ENCODE measurements at regions not wholly inside any gene's neighbourhood (a gene's known extent, or its start where the extent isn't known, plus 50 kb on each side); places are given as distances from the start of the nearest gene placed in this dataset.

GRCh38 chr6:63114610-63115211 is 96.6 kb upstream of the FKBP1C start:
- Histone ChIP-seq H3K9me3 (replicated peaks in 1 of 2; ENCODE audit: control insufficient read depth in 2 of 2, insufficient read depth in 1 of 2, low read depth in 1 of 2, low read length in 2 of 2) (no peaks in the 10 kb centered on the region), H2BK15ac (ENCODE audit: low read length) (no peak overlapping the region), H3K4ac (ENCODE audit: low read length) (no peak overlapping the region), H3K36me3 (replicated peaks in 1 of 2; ENCODE audit: control insufficient read depth in 2 of 2, insufficient read depth in 2 of 2, low read length in 2 of 2) (no peaks in the 10 kb centered on the region), H2BK12ac (ENCODE audit: low read length) (no peak overlapping the region), H3K4me3 (ENCODE audit: low read length in 2 of 2) (no peak overlapping the region), H3K18ac (ENCODE audit: low read length) (no peak overlapping the region), H3K4me1 (ENCODE audit: control insufficient read depth in 2 of 2, insufficient read depth in 1 of 2, low read depth in 1 of 2, low read length in 2 of 2) (no peaks in the 10 kb centered on the region), H3K27ac (replicated peaks; ENCODE audit: low read length) (no peak overlapping the region), H4K8ac (ENCODE audit: low read depth, low read length) (no peak overlapping the region), H2AFZ (ENCODE audit: low read length) (no peak overlapping the region), H2BK5ac (ENCODE audit: low read length) (no peak overlapping the region), H3K9ac (ENCODE audit: low read depth, low read length, poor library complexity) (no peak overlapping the region), H2BK120ac (ENCODE audit: low read depth, low read length) (no peak overlapping the region), H2AK5ac (ENCODE audit: low read depth, low read length) (no peak overlapping the region), H3K27me3 (ENCODE audit: control insufficient read depth in 3 of 3, insufficient read depth in 3 of 3, low read depth in 1 of 3, low read length in 3 of 3) (no peaks in the 10 kb centered on the region), H3K79me1 (ENCODE audit: low read depth, low read length) (no peaks in the 10 kb centered on the region), H4K91ac (ENCODE audit: low read depth, low read length, poor library complexity) (no peak overlapping the region), H3K23ac (ENCODE audit: low read depth, low read length, poor library complexity) (no peak overlapping the region), H3K14ac (ENCODE audit: low read length) (no peak overlapping the region), H3K4me2 (ENCODE audit: insufficient read depth, low read length, poor library complexity, severe bottlenecking) (no peak overlapping the region)
- DNase-seq (ENCODE audit: low spot score), result no peak
- WGBS, 2 donors (ENCODE audit: extremely low coverage in 2 of 2, insufficient read length in 2 of 2, insufficient replicate concordance in 1 of 2), result no CpG with 5 or more reads among the region's 2 CpGs

DNA sequence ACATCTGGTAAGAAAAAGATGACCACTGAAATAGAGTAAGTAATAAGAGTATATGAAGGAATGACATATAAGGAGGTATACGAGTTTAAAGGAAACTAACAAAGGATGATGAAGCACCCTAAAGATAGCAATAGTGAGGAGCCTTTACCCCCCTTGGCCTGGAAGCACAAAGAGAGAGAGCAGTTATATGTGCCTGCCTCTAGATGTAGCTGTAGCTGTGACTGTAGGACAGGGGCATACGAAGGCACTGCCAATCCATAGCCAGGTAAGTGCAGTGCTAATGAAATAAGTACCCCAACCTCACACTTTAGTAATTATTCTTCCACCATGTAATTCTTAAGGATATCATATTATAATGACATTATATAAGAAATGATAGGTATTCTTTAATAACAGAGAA is 90.1 kb upstream of the FKBP1C start:
- H2AK5ac ChIP-seq (ENCODE audit: low read depth, low read length), result no peak overlapping the region
- H3K9ac ChIP-seq (ENCODE audit: low read depth, low read length, poor library complexity), result no peak overlapping the region
- whole genome bisulfite sequencing, 2 donors (ENCODE audit: extremely low coverage in 2 of 2, insufficient read length in 2 of 2, insufficient replicate concordance in 1 of 2), result no CpG with 5 or more reads among the region's 2 CpGs
- H3K23ac ChIP-seq (ENCODE audit: low read depth, low read length, poor library complexity), result no peak overlapping the region
- H2BK120ac ChIP-seq (ENCODE audit: low read depth, low read length), result no peak overlapping the region
- H2BK15ac ChIP-seq (ENCODE audit: low read length), result no peak overlapping the region
- no peak overlapping the region for H3K27ac ChIP-seq (replicated peaks; ENCODE audit: low read length)
- no peak overlapping the region for H2BK12ac ChIP-seq (ENCODE audit: low read length)
- H3K4ac ChIP-seq (ENCODE audit: low read length), result no peak overlapping the region
- no peaks in the 10 kb centered on the region for H3K9me3 ChIP-seq (replicated peaks in 1 of 2; ENCODE audit: control insufficient read depth in 2 of 2, insufficient read depth in 1 of 2, low read depth in 1 of 2, low read length in 2 of 2)
- H3K18ac ChIP-seq (ENCODE audit: low read length), result no peak overlapping the region
- H4K8ac ChIP-seq (ENCODE audit: low read depth, low read length), result no peak overlapping the region
- H3K36me3 ChIP-seq (replicated peaks in 1 of 2; ENCODE audit: control insufficient read depth in 2 of 2, insufficient read depth in 2 of 2, low read length in 2 of 2), result no peaks in the 10 kb centered on the region
- H3K4me3 ChIP-seq (ENCODE audit: low read length in 2 of 2), result no peak overlapping the region
- H3K79me1 ChIP-seq (ENCODE audit: low read depth, low read length), result no peaks in the 10 kb centered on the region
- no peak for DNase-seq (ENCODE audit: low spot score)
- H2AFZ ChIP-seq (ENCODE audit: low read length), result no peak overlapping the region
- H3K4me2 ChIP-seq (ENCODE audit: insufficient read depth, low read length, poor library complexity, severe bottlenecking), result no peak overlapping the region
- no peaks in the 10 kb centered on the region for H3K27me3 ChIP-seq (ENCODE audit: control insufficient read depth in 3 of 3, insufficient read depth in 3 of 3, low read depth in 1 of 3, low read length in 3 of 3)
- no peaks in the 10 kb centered on the region for H3K4me1 ChIP-seq (ENCODE audit: control insufficient read depth in 2 of 2, insufficient read depth in 1 of 2, low read depth in 1 of 2, low read length in 2 of 2)
- H4K91ac ChIP-seq (ENCODE audit: low read depth, low read length, poor library complexity), result no peak overlapping the region
- H2BK5ac ChIP-seq (ENCODE audit: low read length), result no peak overlapping the region
- no peak overlapping the region for H3K14ac ChIP-seq (ENCODE audit: low read length)

DNA sequence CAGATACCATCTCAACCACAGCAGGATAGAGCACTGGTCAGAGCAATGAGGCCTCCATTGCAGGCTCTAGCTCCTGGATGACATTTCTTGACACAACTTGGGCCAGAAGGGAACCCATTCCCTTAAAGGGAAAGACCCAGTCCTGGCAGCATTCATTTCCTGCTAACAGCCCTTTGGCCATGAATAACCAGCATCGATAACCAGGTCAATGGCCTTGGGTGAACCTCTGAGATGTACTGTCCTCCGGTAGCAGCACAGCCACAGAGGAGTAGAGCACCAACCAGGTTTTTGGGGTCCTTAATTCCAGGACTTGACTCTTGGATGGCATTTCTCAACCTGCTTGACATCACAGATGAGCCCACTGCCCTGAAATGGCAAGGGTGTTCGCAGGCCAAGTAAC is 71.2 kb upstream of the FKBP1C start:
- Histone ChIP-seq H3K4me1 (ENCODE audit: control insufficient read depth in 2 of 2, insufficient read depth in 1 of 2, low read depth in 1 of 2, low read length in 2 of 2) (no peaks in the 10 kb centered on the region), H3K18ac (ENCODE audit: low read length) (no peak overlapping the region), H3K23ac (ENCODE audit: low read depth, low read length, poor library complexity) (no peak overlapping the region), H3K9ac (ENCODE audit: low read depth, low read length, poor library complexity) (no peak overlapping the region), H2BK120ac (ENCODE audit: low read depth, low read length) (no peak overlapping the region), H2BK5ac (ENCODE audit: low read length) (no peak overlapping the region), H3K9me3 (replicated peaks in 1 of 2; ENCODE audit: control insufficient read depth in 2 of 2, insufficient read depth in 1 of 2, low read depth in 1 of 2, low read length in 2 of 2) (peaks cover 0 to 2% of the 10 kb centered on the region in 2 donors), H2BK15ac (ENCODE audit: low read length) (no peak overlapping the region), H3K27me3 (ENCODE audit: control insufficient read depth in 3 of 3, insufficient read depth in 3 of 3, low read depth in 1 of 3, low read length in 3 of 3) (no peaks in the 10 kb centered on the region), H3K14ac (ENCODE audit: low read length) (no peak overlapping the region), H4K91ac (ENCODE audit: low read depth, low read length, poor library complexity) (no peak overlapping the region), H3K4ac (ENCODE audit: low read length) (no peak overlapping the region), H3K4me2 (ENCODE audit: insufficient read depth, low read length, poor library complexity, severe bottlenecking) (no peak overlapping the region), H3K79me1 (ENCODE audit: low read depth, low read length) (no peaks in the 10 kb centered on the region), H3K36me3 (replicated peaks in 1 of 2; ENCODE audit: control insufficient read depth in 2 of 2, insufficient read depth in 2 of 2, low read length in 2 of 2) (no peaks in the 10 kb centered on the region), H2AFZ (ENCODE audit: low read length) (no peak overlapping the region), H2AK5ac (ENCODE audit: low read depth, low read length) (no peak overlapping the region), H4K8ac (ENCODE audit: low read depth, low read length) (no peak overlapping the region), H3K4me3 (ENCODE audit: low read length in 2 of 2) (no peak overlapping the region), H3K27ac (replicated peaks; ENCODE audit: low read length) (no peak overlapping the region), H2BK12ac (ENCODE audit: low read length) (no peak overlapping the region)
- no peak for DNase-seq (ENCODE audit: low spot score)
- WGBS, 2 donors (ENCODE audit: extremely low coverage in 2 of 2, insufficient read length in 2 of 2, insufficient replicate concordance in 1 of 2), result no CpG with 5 or more reads among the region's 3 CpGs

GRCh38 chr6:63140692-63141318 is 70.5 kb upstream of the FKBP1C start:
- Histone ChIP-seq H4K8ac (ENCODE audit: low read depth, low read length) (no peak overlapping the region), H2BK120ac (ENCODE audit: low read depth, low read length) (no peak overlapping the region), H3K27me3 (ENCODE audit: control insufficient read depth in 3 of 3, insufficient read depth in 3 of 3, low read depth in 1 of 3, low read length in 3 of 3) (no peaks in the 10 kb centered on the region), H3K9ac (ENCODE audit: low read depth, low read length, poor library complexity) (no peak overlapping the region), H2BK5ac (ENCODE audit: low read length) (no peak overlapping the region), H2AFZ (ENCODE audit: low read length) (no peak overlapping the region), H3K18ac (ENCODE audit: low read length) (no peak overlapping the region), H3K14ac (ENCODE audit: low read length) (no peak overlapping the region), H3K36me3 (replicated peaks in 1 of 2; ENCODE audit: control insufficient read depth in 2 of 2, insufficient read depth in 2 of 2, low read length in 2 of 2) (no peaks in the 10 kb centered on the region), H3K27ac (replicated peaks; ENCODE audit: low read length) (no peak overlapping the region), H3K23ac (ENCODE audit: low read depth, low read length, poor library complexity) (no peak overlapping the region), H3K9me3 (replicated peaks in 1 of 2; ENCODE audit: control insufficient read depth in 2 of 2, insufficient read depth in 1 of 2, low read depth in 1 of 2, low read length in 2 of 2) (peaks cover 0 to 2% of the 10 kb centered on the region in 2 donors), H3K4me2 (ENCODE audit: insufficient read depth, low read length, poor library complexity, severe bottlenecking) (no peak overlapping the region), H3K4ac (ENCODE audit: low read length) (no peak overlapping the region), H2BK15ac (ENCODE audit: low read length) (no peak overlapping the region), H4K91ac (ENCODE audit: low read depth, low read length, poor library complexity) (no peak overlapping the region), H3K4me3 (ENCODE audit: low read length in 2 of 2) (no peak overlapping the region), H3K79me1 (ENCODE audit: low read depth, low read length) (no peaks in the 10 kb centered on the region), H3K4me1 (ENCODE audit: control insufficient read depth in 2 of 2, insufficient read depth in 1 of 2, low read depth in 1 of 2, low read length in 2 of 2) (no peaks in the 10 kb centered on the region), H2BK12ac (ENCODE audit: low read length) (no peak overlapping the region), H2AK5ac (ENCODE audit: low read depth, low read length) (no peak overlapping the region)
- WGBS, 2 donors (ENCODE audit: extremely low coverage in 2 of 2, insufficient read length in 2 of 2, insufficient replicate concordance in 1 of 2), result no CpG with 5 or more reads among the region's 2 CpGs
- DNase-seq (ENCODE audit: low spot score), result no peak

Measured in neuronal stem cell (in vitro differentiated cells).